OCI-LY1 (cell line): ENCODE measurements at regions not wholly inside any gene's neighbourhood (a gene's known extent, or its start where the extent isn't known, plus 50 kb on each side); places are given as distances from the start of the nearest gene placed in this dataset.

Experiments
- CTCF ChIP-seq: fragments of 200-600 bp; sonication (generic), shearing (Covaris generic); IDR thresholded peaks from 2 replicates; pipeline ENCODE4 v1.5.1; 2017; ENCODE audit warnings: mild to moderate bottlenecking, antibody characterized with exemption, low read length, moderate library complexity, mixed read lengths
- EZH2 ChIP-seq: fragments of 200-600 bp; sonication (generic), shearing (Covaris generic); IDR thresholded peaks from 2 replicates; pipeline ENCODE4 v1.8.0; 2017; ENCODE audit warnings: borderline replicate concordance, mixed run types, mild to moderate bottlenecking, antibody characterized with exemption, low read length, moderate library complexity, mixed read lengths

- TF ChIP-seq CTCF (no peak), EZH2 (no peak)
Observed at GRCh38 chr2:192969055-192969454, 774.3 kb upstream of the TMEFF2 start.
